H1 (cell line): ENCODE measurements at regions not wholly inside any gene's neighbourhood (a gene's known extent, or its start where the extent isn't known, plus 50 kb on each side); places are given as distances from the start of the nearest gene placed in this dataset.

Source experiments
- CTCF ChIA-PET: fragments of 300-600 bp; sonication (Branson Sonifier 250); formaldehyde crosslinking; loops from one replicate; lab custom pipeline; 2021; ENCODE audit not compliant: partially characterized antibody; lab: Charles Lee
- POLR2A ChIA-PET: fragments of 300-600 bp; sonication (Branson Sonifier 250); formaldehyde crosslinking; loops from one replicate; lab custom pipeline; 2021; ENCODE audit warnings: inconsistent platforms; ENCODE audit not compliant: partially characterized antibody; lab: Charles Lee
- DNase-seq, 2 experiments: peaks; one replicate each; pipeline versions ENCODE4 v3.0.0 to v3.0.0-alpha.2; 2010 to 2022; ENCODE audit warnings: low spot score in 2 of 2, low read depth in 1 of 2, mixed read lengths in 1 of 2
- FAIRE-seq: peaks from 2 replicates; lab custom pipeline; 2011; peaks lifted over from hg19 to GRCh38; lab: Jason Lieb, UNC
- H2AFZ ChIP-seq: 2 replicates; pipeline ENCODE4 v1.8.1; 2012; ENCODE audit warnings: low read length, inconsistent platforms
- H2AK5ac ChIP-seq: 2 replicates; pipeline ENCODE4 v1.6.1; 2013; ENCODE audit warnings: low read depth, low read length
- H2BK120ac ChIP-seq: replicated peaks from 2 replicates; pipeline ENCODE3; 2013; ENCODE audit warnings: low read depth, low read length, inconsistent platforms
- H2BK12ac ChIP-seq: 2 replicates; pipeline ENCODE4 v1.6.1; 2013; ENCODE audit warnings: low read depth, low read length
- H2BK15ac ChIP-seq: 2 replicates; pipeline ENCODE4 v1.6.1; 2013; ENCODE audit warnings: low read length
- H2BK20ac ChIP-seq: 2 replicates; pipeline ENCODE4 v1.6.1; 2013; ENCODE audit warnings: low read length
- H2BK5ac ChIP-seq: 2 replicates; pipeline ENCODE4 v1.6.1; 2013; ENCODE audit warnings: low read depth, low read length
- H3K14ac ChIP-seq: 2 replicates; pipeline ENCODE4 v1.6.1; 2013; ENCODE audit warnings: inconsistent platforms; ENCODE audit not compliant: insufficient read length
- H3K18ac ChIP-seq: 2 replicates; pipeline ENCODE4 v1.6.1; 2013; ENCODE audit warnings: low read length; ENCODE audit errors: extremely low read depth
- H3K23ac ChIP-seq: 2 replicates; pipeline ENCODE4 v1.6.1; 2013; ENCODE audit warnings: inconsistent platforms; ENCODE audit not compliant: insufficient read length
- H3K23me2 ChIP-seq: 2 replicates; pipeline ENCODE4 v1.6.1; 2013; ENCODE audit warnings: low read depth, low read length
- H3K27ac ChIP-seq: 2 replicates; pipeline ENCODE4 v1.6.1; 2011; ENCODE audit warnings: low read depth, low read length, inconsistent platforms
- H3K27me3 ChIP-seq, 4 experiments: replicated peaks in 1 of 4; 1 replicate in 1 of 4; 2 replicates in 3 of 4; pipeline versions ENCODE4 v1.6.1 to v1.8.1; 2011 to 2013; ENCODE audit warnings: low read length in 3 of 4, mild to moderate bottlenecking in 3 of 4, inconsistent platforms in 2 of 4, mixed read lengths in 2 of 4, moderate library complexity in 1 of 4; ENCODE audit not compliant: control insufficient read depth in 3 of 4, insufficient read depth in 3 of 4; ENCODE audit errors: extremely low read depth in 1 of 4
- H3K36me3 ChIP-seq, 4 experiments: 2 replicates each; pipeline versions ENCODE4 v1.6.1 to v1.8.1; 2011 to 2013; ENCODE audit warnings: mild to moderate bottlenecking in 4 of 4, low read length in 3 of 4, moderate library complexity in 2 of 4, control low read depth in 1 of 4, inconsistent platforms in 1 of 4; ENCODE audit not compliant: insufficient read depth in 4 of 4, control insufficient read depth in 2 of 4
- H3K4ac ChIP-seq: replicated peaks from 2 replicates; pipeline ENCODE3; 2013; ENCODE audit warnings: low read length, low read depth, mixed read lengths, inconsistent platforms; ENCODE audit not compliant: insufficient read length
- H3K4me1 ChIP-seq, 4 experiments: replicated peaks in 1 of 4; 1 replicate in 1 of 4; 2 replicates in 3 of 4; pipeline versions ENCODE4 v1.6.1 to v1.8.1; 2011 to 2013; ENCODE audit warnings: low read length in 3 of 4, inconsistent platforms in 2 of 4, mixed read lengths in 1 of 4; ENCODE audit not compliant: insufficient read depth in 4 of 4, control insufficient read depth in 3 of 4
- H3K4me2 ChIP-seq, 2 experiments: 2 replicates each; pipeline versions ENCODE4 v1.6.1 to v1.8.1; 2011 to 2013; ENCODE audit warnings: low read depth in 2 of 2, low read length in 2 of 2, control low read depth in 1 of 2, inconsistent platforms in 1 of 2, mild to moderate bottlenecking in 1 of 2; ENCODE audit not compliant: insufficient read depth in 1 of 2
- H3K4me3 ChIP-seq, 4 experiments: fragments of 200-600, 300-600 bp in 1 of 4; sonication (generic), shearing (Covaris generic), sonication (Bioruptor Twin) in 1 of 4; 2 replicates each; pipeline versions ENCODE4 v1.5.1 to v1.8.1; 2011 to 2016; ENCODE audit warnings: low read length in 4 of 4, low read depth in 3 of 4, control low read depth in 2 of 4, inconsistent platforms in 2 of 4, mild to moderate bottlenecking in 2 of 4, mixed read lengths in 1 of 4, moderate library complexity in 1 of 4; ENCODE audit not compliant: insufficient read depth in 2 of 4; ENCODE audit errors: extremely low read depth in 1 of 4
- H3K56ac ChIP-seq: replicated peaks from 2 replicates; pipeline ENCODE3; 2013; ENCODE audit warnings: low read depth, mild to moderate bottlenecking, mixed read lengths, low read length, inconsistent platforms; ENCODE audit not compliant: insufficient read length
- H3K79me1 ChIP-seq: 2 replicates; pipeline ENCODE4 v1.6.1; 2013; ENCODE audit warnings: low read depth, low read length, control low read depth
- H3K79me2 ChIP-seq, 2 experiments: 2 replicates each; pipeline versions ENCODE4 v1.6.1 to v1.8.1; 2012 to 2013; ENCODE audit warnings: low read length in 2 of 2, mild to moderate bottlenecking in 2 of 2, inconsistent platforms in 1 of 2; ENCODE audit not compliant: insufficient read depth in 2 of 2, control insufficient read depth in 1 of 2
- H3K9ac ChIP-seq, 4 experiments: replicated peaks in 1 of 4; 1 replicate in 1 of 4; 2 replicates in 3 of 4; pipeline versions ENCODE4 v1.6.1 to v1.8.1; 2011 to 2013; ENCODE audit warnings: low read depth in 3 of 4, low read length in 3 of 4, control low read depth in 2 of 4, mild to moderate bottlenecking in 2 of 4, moderate library complexity in 2 of 4, inconsistent platforms in 1 of 4; ENCODE audit errors: extremely low read depth in 1 of 4
- H3K9me3 ChIP-seq, 2 experiments: 2 replicates each; pipeline versions ENCODE4 v1.6.1 to v1.8.1; 2012 to 2013; ENCODE audit warnings: mild to moderate bottlenecking in 2 of 2, moderate library complexity in 2 of 2, control low read depth in 1 of 2, inconsistent platforms in 1 of 2, low read depth in 1 of 2, low read length in 1 of 2, mixed read lengths in 1 of 2; ENCODE audit not compliant: insufficient read depth in 2 of 2
- H4K20me1 ChIP-seq, 2 experiments: replicated peaks in 1 of 2; 2 replicates each; pipeline versions ENCODE3 to v1.8.1; 2011 to 2013; ENCODE audit warnings: inconsistent platforms in 2 of 2, low read length in 2 of 2, mild to moderate bottlenecking in 1 of 2; ENCODE audit not compliant: insufficient read depth in 2 of 2, control insufficient read depth in 1 of 2
- H4K5ac ChIP-seq: 2 replicates; pipeline ENCODE4 v1.6.1; 2013; ENCODE audit warnings: low read length, low read depth, mixed read lengths, inconsistent platforms; ENCODE audit not compliant: insufficient read length
- H4K8ac ChIP-seq: 2 replicates; pipeline ENCODE4 v1.8.0; 2013; ENCODE audit warnings: mild to moderate bottlenecking, moderate library complexity, low read length, inconsistent platforms; ENCODE audit not compliant: insufficient read depth; ENCODE audit errors: extremely low read depth
- H4K91ac ChIP-seq: replicated peaks from 2 replicates; pipeline ENCODE3; 2013; ENCODE audit warnings: low read length, mixed read lengths, inconsistent platforms; ENCODE audit not compliant: insufficient read length
- ASH2L ChIP-seq: fragments of 200-600, 300-600 bp; sonication (generic); IDR thresholded peaks from one replicate; pipeline ENCODE4 v1.7.1; 2017; ENCODE audit warnings: low read length
- ATF3 ChIP-seq: IDR thresholded peaks from 2 replicates; pipeline ENCODE4 v1.6.1; 2011; ENCODE audit warnings: low read depth, mild to moderate bottlenecking, low read length; ENCODE audit not compliant: insufficient read depth
- JUN ChIP-seq: IDR thresholded peaks from 2 replicates; pipeline ENCODE4 v1.6.1; 2011; ENCODE audit warnings: low read depth, mild to moderate bottlenecking, improper control_type of control experiment, low read length
- JUND ChIP-seq: IDR thresholded peaks from 2 replicates; pipeline ENCODE4 v1.6.1; 2011; ENCODE audit warnings: mild to moderate bottlenecking, improper control_type of control experiment, low read length
- TEAD4 ChIP-seq: IDR thresholded peaks from 2 replicates; pipeline ENCODE4 v1.6.1; 2012; ENCODE audit warnings: low read depth, low read length, inconsistent platforms, mixed read lengths
- YY1 ChIP-seq: IDR thresholded peaks from 2 replicates; pipeline ENCODE4 v1.6.1; 2011; ENCODE audit warnings: low read depth, mild to moderate bottlenecking, low read length
- WGBS, 2 experiments: shearing (Covaris generic) in 1 of 2; methylation state at CpG; one replicate each; pipeline versions ENCODE4 v1.1.6 to v1.1.7; 2013 to 2015; ENCODE audit warnings: low lambda C conversion rate in 2 of 2, mixed read lengths in 2 of 2, inconsistent platforms in 1 of 2, low coverage in 1 of 2, missing lambda C conversion rate in 1 of 2; ENCODE audit not compliant: insufficient replicate concordance in 2 of 2, insufficient coverage in 1 of 2, insufficient read length in 1 of 2; ENCODE audit errors: extremely low coverage in 1 of 2, missing lambda C conversion rate in 1 of 2; 5-methylcytosine and 5-hydroxymethylcytosine counted together
- TF ChIP-seq, protein P1 (sequence below): IDR thresholded peaks from 2 replicates; pipeline ENCODE4 v1.6.1; 2012; ENCODE audit warnings: low read length, inconsistent platforms

DNA sequence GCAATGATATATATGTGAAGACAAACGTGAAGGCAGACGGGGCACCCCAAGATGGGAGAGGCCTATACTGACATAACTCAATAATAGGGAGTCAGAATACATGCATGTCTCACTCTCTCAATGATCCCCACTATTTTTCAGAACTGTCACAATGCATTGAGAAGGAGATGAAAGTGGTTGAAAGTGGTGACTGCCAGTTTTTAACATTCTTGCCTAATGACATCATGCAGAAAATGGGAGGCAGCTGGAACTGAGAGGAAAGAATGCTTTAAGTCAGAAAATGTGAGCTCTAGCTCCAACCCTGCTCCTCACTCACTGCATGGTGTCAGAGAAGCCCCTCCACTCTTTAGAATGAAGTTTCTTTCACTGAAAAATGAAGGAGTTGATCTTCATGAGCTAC is 55.3 kb upstream of the P2RY1 start:
- CTCF ChIA-PET: interaction anchor here (0.8 to 1.0 kb wide), 2 partner anchors 15 to 205 kb away, joined by 3 read pairs; no protein-coding TSS in a partner anchor
- Histone ChIP-seq H3K23me2 (no peaks in the 10 kb centered on the region), H2BK20ac (no peak overlapping the region), H3K9ac (no peak overlapping the region), H3K56ac (no peak overlapping the region), H3K23ac (no peak overlapping the region), H4K20me1 (no peaks in the 10 kb centered on the region), H2BK15ac (no peak overlapping the region), H3K27me3 (no peaks in the 10 kb centered on the region), H3K79me2 (no peaks in the 10 kb centered on the region), H3K79me1 (no peaks in the 10 kb centered on the region), H3K14ac (no peak overlapping the region), H3K4me3 (no peak overlapping the region), H3K4ac (no peak overlapping the region), H2BK12ac (no peak overlapping the region), H4K8ac (no peak overlapping the region), H3K4me1 (no peaks in the 10 kb centered on the region; a peak in 1 of 7 replicates), H3K4me2 (no peak overlapping the region), H2AFZ (peak overlapping the region; percentile 42; the same call in 1 of the 2 replicates), H3K36me3 (no peaks in the 10 kb centered on the region), H4K5ac (no peak overlapping the region), H4K91ac (no peak overlapping the region), H2AK5ac (no peak overlapping the region), H3K27ac (no peak overlapping the region; the same call in 1 of the 2 replicates), H3K18ac (no peak overlapping the region), H3K9me3 (no peaks in the 10 kb centered on the region), H2BK5ac (no peak overlapping the region), H2BK120ac (no peak overlapping the region)
- FAIRE-seq: peak; percentile 57
- POLR2A ChIA-PET: interaction anchor here (1.1 kb wide), 1 partner anchor 55 kb away, joined by 3 read pairs; the partner anchor contains the start of gene P2RY1
- DNase-seq: no peak
- TF ChIP-seq JUND (peak; percentile 88), JUN (peak; percentile 80), ASH2L (no peak), TEAD4 (peak; percentile 60; the same call in 1 of the 2 replicates), YY1 (no peak), ATF3 (no peak)
- TF ChIP-seq, protein P1, sequence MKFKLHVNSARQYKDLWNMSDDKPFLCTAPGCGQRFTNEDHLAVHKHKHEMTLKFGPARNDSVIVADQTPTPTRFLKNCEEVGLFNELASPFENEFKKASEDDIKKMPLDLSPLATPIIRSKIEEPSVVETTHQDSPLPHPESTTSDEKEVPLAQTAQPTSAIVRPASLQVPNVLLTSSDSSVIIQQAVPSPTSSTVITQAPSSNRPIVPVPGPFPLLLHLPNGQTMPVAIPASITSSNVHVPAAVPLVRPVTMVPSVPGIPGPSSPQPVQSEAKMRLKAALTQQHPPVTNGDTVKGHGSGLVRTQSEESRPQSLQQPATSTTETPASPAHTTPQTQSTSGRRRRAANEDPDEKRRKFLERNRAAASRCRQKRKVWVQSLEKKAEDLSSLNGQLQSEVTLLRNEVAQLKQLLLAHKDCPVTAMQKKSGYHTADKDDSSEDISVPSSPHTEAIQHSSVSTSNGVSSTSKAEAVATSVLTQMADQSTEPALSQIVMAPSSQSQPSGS: 0 out of 2 replicates have a peak, but pooled peaks have one; percentile 37
- 79% methylated on average over 2 of the region's 2 CpGs; no CpG with 5 or more reads in 1 of the 2 experiments for WGBS, 2 experiments
